IMR-90 (cell line): ENCODE measurements at regions not wholly inside any gene's neighbourhood (a gene's known extent, or its start where the extent isn't known, plus 50 kb on each side); places are given as distances from the start of the nearest gene placed in this dataset.

Experiments used
- ATAC-seq: fragments of 200-7000 bp; cut with Tn5 transposase; 2 replicates; pipeline ENCODE4 v1.9.1; 2020; ENCODE audit warnings: low read depth, mild to moderate bottlenecking, moderate library complexity
- BruUV-seq: library from RNA; stranded (reverse); fragments of 400-500 nt; replicated peaks from 2 replicates; lab custom pipeline; 2021; lab: Mats Ljungman, UMichigan
- CTCF ChIA-PET: fragments of 300-600 bp; formaldehyde crosslinking; extraction: SDS; loops from one replicate; lab custom pipeline; 2021; ENCODE audit warnings: antibody characterized with exemption; lab: Yijun Ruan, JAX
- POLR2A ChIA-PET: fragments of 300-600 bp; sonication (Branson Sonifier 250); formaldehyde crosslinking; loops from one replicate; lab custom pipeline; 2022; ENCODE audit warnings: antibody characterized with exemption; ENCODE audit not compliant: unreplicated experiment; lab: Charles Lee
- DNase-seq: peaks from one replicate; pipeline ENCODE4 v3.0.0; 2013
- H2AFZ ChIP-seq: replicated peaks from 2 replicates; pipeline ENCODE3; 2013; ENCODE audit warnings: low read length, mild to moderate bottlenecking; ENCODE audit not compliant: poor library complexity
- H2AK5ac ChIP-seq: 2 replicates; pipeline ENCODE4 v1.6.1; 2013; ENCODE audit warnings: low read depth, low read length, inconsistent platforms
- H2AK9ac ChIP-seq: replicated peaks from 2 replicates; pipeline ENCODE3; 2013; ENCODE audit warnings: mild to moderate bottlenecking, low read depth, low read length, moderate library complexity; ENCODE audit not compliant: poor library complexity
- H2BK120ac ChIP-seq: 2 replicates; pipeline ENCODE4 v1.6.1; 2013; ENCODE audit warnings: low read depth, low read length, inconsistent platforms
- H2BK15ac ChIP-seq: 3 replicates; pipeline ENCODE4 v1.6.1; 2013; ENCODE audit warnings: low read depth, low read length, inconsistent platforms
- H2BK20ac ChIP-seq: 2 replicates; pipeline ENCODE4 v1.6.1; 2013; ENCODE audit warnings: low read depth, mild to moderate bottlenecking, inconsistent platforms, low read length, moderate library complexity
- H2BK5ac ChIP-seq: 2 replicates; pipeline ENCODE4 v1.6.1; 2013; ENCODE audit warnings: mild to moderate bottlenecking, low read depth, low read length, inconsistent platforms; ENCODE audit not compliant: poor library complexity, severe bottlenecking
- H3K14ac ChIP-seq: replicated peaks from 2 replicates; pipeline ENCODE4 v1.6.1; 2013; ENCODE audit warnings: low read depth, low read length, inconsistent platforms
- H3K18ac ChIP-seq: 2 replicates; pipeline ENCODE4 v1.6.1; 2013; ENCODE audit warnings: low read depth, low read length, control low read depth
- H3K23ac ChIP-seq: 2 replicates; pipeline ENCODE4 v1.6.1; 2013; ENCODE audit warnings: low read depth, low read length, inconsistent platforms
- H3K27ac ChIP-seq: 2 replicates; pipeline ENCODE4 v1.5.1; 2013; ENCODE audit warnings: mild to moderate bottlenecking, control low read depth, low read length; ENCODE audit not compliant: insufficient read depth
- H3K27me3 ChIP-seq: 2 replicates; pipeline ENCODE4 v1.6.1; 2013; ENCODE audit warnings: low read length; ENCODE audit not compliant: control insufficient read depth, insufficient read depth
- H3K36me3 ChIP-seq: 2 replicates; pipeline ENCODE4 v1.6.1; 2013; ENCODE audit warnings: low read length, mixed read lengths; ENCODE audit not compliant: control insufficient read depth, insufficient read depth
- H3K4ac ChIP-seq: 2 replicates; pipeline ENCODE4 v1.6.1; 2013; ENCODE audit warnings: low read depth, low read length, inconsistent platforms
- H3K4me1 ChIP-seq: 2 replicates; pipeline ENCODE4 v1.6.1; 2013; ENCODE audit warnings: low read length, mixed read lengths; ENCODE audit not compliant: control insufficient read depth, insufficient read depth
- H3K4me2 ChIP-seq: 2 replicates; pipeline ENCODE4 v1.6.1; 2013; ENCODE audit warnings: low read depth, mild to moderate bottlenecking, control low read depth, low read length, moderate library complexity
- H3K4me3 ChIP-seq: 2 replicates; pipeline ENCODE4 v1.5.1; 2013; ENCODE audit warnings: low read depth, mild to moderate bottlenecking, control low read depth, low read length, moderate library complexity; ENCODE audit not compliant: insufficient read depth
- H3K56ac ChIP-seq: 2 replicates; pipeline ENCODE4 v1.6.1; 2013; ENCODE audit warnings: low read length, inconsistent platforms; ENCODE audit not compliant: insufficient read depth; ENCODE audit errors: extremely low read depth
- H3K79me1 ChIP-seq, 2 experiments: 2 replicates each; pipeline ENCODE4 v1.6.1; 2013; ENCODE audit warnings: low read length in 2 of 2, inconsistent platforms in 1 of 2, low read depth in 1 of 2
- H3K9ac ChIP-seq: 2 replicates; pipeline ENCODE4 v1.6.1; 2013; ENCODE audit warnings: low read depth, low read length, control low read depth
- H3K9me1 ChIP-seq: 2 replicates; pipeline ENCODE4 v1.6.1; 2013; ENCODE audit warnings: low read length, inconsistent platforms; ENCODE audit not compliant: insufficient read depth
- H3K9me3 ChIP-seq: 2 replicates; pipeline ENCODE4 v1.6.1; 2013; ENCODE audit warnings: low read length; ENCODE audit not compliant: control insufficient read depth, insufficient read depth
- H4K20me1 ChIP-seq: 2 replicates; pipeline ENCODE4 v1.6.1; 2013; ENCODE audit warnings: low read length, inconsistent platforms; ENCODE audit not compliant: insufficient read depth
- H4K5ac ChIP-seq: 2 replicates; pipeline ENCODE4 v1.6.1; 2013; ENCODE audit warnings: mild to moderate bottlenecking, low read depth, low read length, control low read depth
- H4K8ac ChIP-seq, 2 experiments: 2 replicates each; pipeline ENCODE4 v1.6.1; 2013; ENCODE audit warnings: low read depth in 2 of 2, low read length in 2 of 2, control low read depth in 1 of 2, inconsistent platforms in 1 of 2
- H4K91ac ChIP-seq: 2 replicates; pipeline ENCODE4 v1.6.1; 2013; ENCODE audit warnings: low read depth, low read length, inconsistent platforms; ENCODE audit not compliant: insufficient read depth
- BHLHE40 ChIP-seq: fragments of 150-350 bp; IDR thresholded peaks from 2 replicates; pipeline ENCODE4 v1.6.1; 2016; ENCODE audit warnings: mild to moderate bottlenecking, low read depth, low read length
- CEBPB ChIP-seq: IDR thresholded peaks from 2 replicates; pipeline ENCODE4 v1.6.1; 2012; ENCODE audit warnings: low read depth, low read length, improper control_type of control experiment
- CHD1 ChIP-seq: IDR thresholded peaks from 2 replicates; pipeline ENCODE4 v1.6.1; 2012; ENCODE audit warnings: low read depth, low read length, improper control_type of control experiment
- CTCF ChIP-seq: conservative IDR thresholded peaks from 2 replicates; pipeline ENCODE4 v1.5.1; 2012; ENCODE audit warnings: mild to moderate bottlenecking, low read depth, low read length, improper control_type of control experiment
- ELK1 ChIP-seq: fragments of 150-350 bp; IDR thresholded peaks from 2 replicates; pipeline ENCODE4 v1.6.1; 2016; ENCODE audit warnings: low read depth, mild to moderate bottlenecking, low read length, moderate library complexity, borderline replicate concordance
- FOS ChIP-seq: fragments of 150-350 bp; IDR thresholded peaks from 2 replicates; pipeline ENCODE4 v1.6.1; 2016; ENCODE audit warnings: low read depth, low read length
- MAFK ChIP-seq: IDR thresholded peaks from 2 replicates; pipeline ENCODE4 v1.6.1; 2012; ENCODE audit warnings: low read depth, low read length, improper control_type of control experiment
- MAZ ChIP-seq: IDR thresholded peaks from 2 replicates; pipeline ENCODE4 v1.6.1; 2012; ENCODE audit warnings: low read depth, mild to moderate bottlenecking, low read length, improper control_type of control experiment, moderate library complexity, borderline replicate concordance
- MXI1 ChIP-seq: IDR thresholded peaks from 2 replicates; pipeline ENCODE4 v1.6.1; 2012; ENCODE audit warnings: low read depth, mild to moderate bottlenecking, low read length, moderate library complexity, borderline replicate concordance
- NFE2L2 ChIP-seq: fragments of 150-350 bp; IDR thresholded peaks from 2 replicates; pipeline ENCODE4 v1.6.1; 2016; ENCODE audit warnings: low read depth, mild to moderate bottlenecking, low read length
- POLR2A ChIP-seq: IDR thresholded peaks from 2 replicates; pipeline ENCODE4 v1.6.1; 2012; ENCODE audit warnings: mild to moderate bottlenecking, low read depth, low read length
- RAD21 ChIP-seq: IDR thresholded peaks from 2 replicates; pipeline ENCODE4 v1.6.1; 2012; ENCODE audit warnings: low read length, improper control_type of control experiment
- RCOR1 ChIP-seq: IDR thresholded peaks from 2 replicates; pipeline ENCODE4 v1.6.1; 2012; ENCODE audit warnings: mild to moderate bottlenecking, low read length, improper control_type of control experiment; ENCODE audit not compliant: insufficient replicate concordance
- RFX5 ChIP-seq: IDR thresholded peaks from 2 replicates; pipeline ENCODE4 v1.8.0; 2012; ENCODE audit warnings: low read depth, mild to moderate bottlenecking, low read length, moderate library complexity
- SMC3 ChIP-seq: fragments of 150-350 bp; IDR thresholded peaks from 2 replicates; pipeline ENCODE4 v1.6.1; 2016; ENCODE audit warnings: low read depth, mild to moderate bottlenecking, antibody characterized with exemption, low read length, moderate library complexity
- WGBS, 2 experiments: methylation state at CpG; one replicate each; pipeline versions ENCODE4 v1.1.5 to v1.1.7; 2013; ENCODE audit warnings: missing lambda C conversion rate in 2 of 2; ENCODE audit not compliant: insufficient read length in 1 of 2; ENCODE audit errors: extremely low coverage in 2 of 2; 5-methylcytosine and 5-hydroxymethylcytosine counted together
- dilution Hi-C: fragments of 300-500 bp; cut with HindIII; formaldehyde crosslinking; loops from one replicate; pipeline ENCODE4 v1.14.3; 2018; ENCODE audit warnings: low sequenced_read_pairs; ENCODE audit not compliant: unreplicated experiment
- in situ Hi-C: fragments of 300-500 bp; cut with MboI; formaldehyde crosslinking; loops from 3 replicates; pipeline ENCODE4 v1.14.3; 2019; ENCODE audit warnings: low sequenced_read_pairs, inconsistent platforms, mixed read lengths
- intact Hi-C: fragments of 100-400 bp; cut with micrococcal nuclease; formaldehyde crosslinking; loops from 2 replicates; pipeline ENCODE4 v1.10.0; 2022
- TF ChIP-seq, protein P1 (sequence below): fragments of 150-350 bp; IDR thresholded peaks from 2 replicates; pipeline ENCODE4 v1.6.1; 2017; ENCODE audit warnings: mild to moderate bottlenecking, antibody characterized with exemption, low read length, low read depth

DNA sequence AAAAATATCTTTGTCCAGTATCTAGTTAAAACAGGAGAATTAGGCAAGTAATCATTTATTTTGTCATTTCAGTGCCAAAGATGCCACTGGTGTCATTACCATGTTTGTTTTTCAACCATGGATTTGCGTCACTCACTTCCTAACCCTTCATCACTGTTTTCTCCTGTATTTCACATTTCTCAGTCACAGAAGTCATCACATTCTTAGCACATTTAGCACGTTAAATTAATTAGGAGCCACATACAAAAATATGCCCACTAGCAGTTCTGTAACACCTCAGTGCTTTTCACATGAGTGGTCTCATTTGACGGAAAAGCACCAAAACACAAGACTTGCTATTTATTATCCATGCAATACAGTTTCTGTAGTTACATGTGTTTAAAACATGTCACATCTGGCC lies 546.0 kb downstream of the METTL15 start:
- no peak overlapping the region for H2AK9ac ChIP-seq
- no peaks in the 10 kb centered on the region for H4K20me1 ChIP-seq
- no peaks in the 10 kb centered on the region for H3K36me3 ChIP-seq
- H2AK5ac ChIP-seq, result no peak overlapping the region
- H3K56ac ChIP-seq, result no peak overlapping the region
- peaks cover 11% of the 10 kb centered on the region for H3K4me1 ChIP-seq
- CTCF ChIA-PET, result no interaction called here
- no peaks in the 10 kb centered on the region; the same call in 1 of the 2 replicates for H3K9me1 ChIP-seq
- no peak overlapping the region for H2BK5ac ChIP-seq
- DNase-seq (no peak), ATAC-seq (no peak)
- H3K14ac ChIP-seq, result no peak overlapping the region
- no peak overlapping the region for H3K9ac ChIP-seq
- no peak overlapping the region for H3K4me3 ChIP-seq
- 83% methylated on average over 1 of the region's 3 CpGs; no CpG with 5 or more reads in 1 of the 2 experiments for WGBS, 2 experiments
- H3K18ac ChIP-seq, result no peak overlapping the region
- BruUV-seq, result no TSS peak
- H3K27ac ChIP-seq, result no peak overlapping the region
- H4K5ac ChIP-seq, result no peak overlapping the region
- TF ChIP-seq RCOR1 (no peak), RFX5 (no peak), MAZ (no peak), CHD1 (no peak), SMC3 (no peak), BHLHE40 (no peak), FOS (no peak), RAD21 (no peak), CTCF (no peak), POLR2A (no peak), ELK1 (no peak), CEBPB (no peak), MAFK (no peak), NFE2L2 (no peak), MXI1 (no peak)
- TF ChIP-seq, protein P1, sequence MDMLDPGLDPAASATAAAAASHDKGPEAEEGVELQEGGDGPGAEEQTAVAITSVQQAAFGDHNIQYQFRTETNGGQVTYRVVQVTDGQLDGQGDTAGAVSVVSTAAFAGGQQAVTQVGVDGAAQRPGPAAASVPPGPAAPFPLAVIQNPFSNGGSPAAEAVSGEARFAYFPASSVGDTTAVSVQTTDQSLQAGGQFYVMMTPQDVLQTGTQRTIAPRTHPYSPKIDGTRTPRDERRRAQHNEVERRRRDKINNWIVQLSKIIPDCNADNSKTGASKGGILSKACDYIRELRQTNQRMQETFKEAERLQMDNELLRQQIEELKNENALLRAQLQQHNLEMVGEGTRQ, result no peak
- no peak overlapping the region for H4K91ac ChIP-seq
- H3K9me3 ChIP-seq, result no peaks in the 10 kb centered on the region
- intact Hi-C loops, result no loop called here
- H2BK120ac ChIP-seq, result no peak overlapping the region
- POLR2A ChIA-PET, result no interaction called here
- H3K4ac ChIP-seq, result no peak overlapping the region
- H3K27me3 ChIP-seq, result no peaks in the 10 kb centered on the region
- peak overlapping the region; percentile 23; the same call in 1 of the 3 replicates for H2BK15ac ChIP-seq
- no peak overlapping the region for H2AFZ ChIP-seq
- no peak overlapping the region for H4K8ac ChIP-seq
- no peak overlapping the region for H3K4me2 ChIP-seq
- H3K79me1 ChIP-seq, result no peaks in the 10 kb centered on the region
- in situ Hi-C loops, result no loop called here
- dilution Hi-C loops, result no loop called here
- H2BK20ac ChIP-seq, result peak overlapping the region; percentile 27; the same call in 1 of the 2 replicates
- H3K23ac ChIP-seq, result no peak overlapping the region
